AG09319 (cell line): ENCODE measurements at regions not wholly inside any gene's neighbourhood (a gene's known extent, or its start where the extent isn't known, plus 50 kb on each side); places are given as distances from the start of the nearest gene placed in this dataset.
"Not testable (repeated sequence)": the region's sequence is repeated elsewhere in the genome, so short reads cannot be mapped to it uniquely, and the experiment has no call there.

Experiments used
- DNase-seq: peaks from one replicate; pipeline ENCODE4 v3.0.0-alpha.2; 2010; ENCODE audit warnings: low read depth; ENCODE audit errors: extremely low read depth
- CTCF ChIP-seq: IDR thresholded peaks from 2 replicates; pipeline ENCODE4 v1.5.1; 2011; ENCODE audit warnings: low read depth, mild to moderate bottlenecking, inconsistent platforms, low read length, moderate library complexity

GRCh38 chr6:170088582-170088955 lies 202.3 kb downstream of the DLL1 start:
- TF ChIP-seq CTCF = no peak
- DNase-seq = no peak

- TF ChIP-seq CTCF = no peak
- DNase-seq = no peak
Measured at GRCh38 chr6:170087941-170088581, 202.8 kb downstream of the DLL1 start.

- not testable (repeated sequence) for DNase-seq
Measured at GRCh38 chr6:170087421-170087780, 203.5 kb downstream of the DLL1 start.

GRCh38 chr6:170086639-170087420 lies 204.0 kb downstream of the DLL1 start:
- DNase-seq = no peak

GRCh38 chr6:170085475-170086401 lies 205.1 kb downstream of the DLL1 start:
- no peak for DNase-seq
- no peak for TF ChIP-seq CTCF

More at GRCh38 chr6:170086639-170087420, 204.0 kb downstream of the DLL1 start:
- TF ChIP-seq CTCF = no peak

- TF ChIP-seq CTCF = no peak
- no peak for DNase-seq
Measured at GRCh38 chr6:170084166-170084730, 206.6 kb downstream of the DLL1 start.

GRCh38 chr6:170083236-170084051 lies 207.4 kb downstream of the DLL1 start:
- no peak for DNase-seq
- TF ChIP-seq CTCF = no peak
